Adrenal gland (tissue), 5 donors: ENCODE measurements at regions not wholly inside any gene's neighbourhood (a gene's known extent, or its start where the extent isn't known, plus 50 kb on each side); places are given as distances from the start of the nearest gene placed in this dataset.

Experiments
- CTCF ChIP-seq, 6 experiments: fragments of 450-650 bp in 4 of 6; fragments of 200-600 bp in 2 of 6; sonication (generic) in 1 of 6; IDR thresholded peaks; 1 replicate in 5 of 6; 2 replicates in 1 of 6; pipeline versions ENCODE4 v1.5.1 to v1.8.0; 2016 to 2021; ENCODE audit warnings: antibody characterized with exemption in 6 of 6, mild to moderate bottlenecking in 2 of 6, moderate library complexity in 1 of 6
- POLR2A ChIP-seq, 2 donors: fragments of 450-650 bp; IDR thresholded peaks; one replicate each; pipeline ENCODE4 v1.6.1; 2017; ENCODE audit warnings: antibody characterized with exemption in 2 of 2, mild to moderate bottlenecking in 2 of 2, moderate library complexity in 1 of 2
- donor health status: DM: no; HTN: no; CAD: no.

- TF ChIP-seq CTCF (IDR thresholded peaks at IDR 0.05) (no peak), POLR2A (IDR thresholded peaks at IDR 0.05) (no peak)
These were observed 153.2 kb downstream of the MAFB start for GRCh38 chr20:40535816-40536215.
